ENCODE measurements at regions not wholly inside any gene's neighbourhood (a gene's known extent, or its start where the extent isn't known, plus 50 kb on each side); places are given as distances from the start of the nearest gene placed in this dataset.
"Not testable (repeated sequence)": the region's sequence is repeated elsewhere in the genome, so short reads cannot be mapped to it uniquely, and the experiment has no call there.

- TF ChIP-seq, protein P1, sequence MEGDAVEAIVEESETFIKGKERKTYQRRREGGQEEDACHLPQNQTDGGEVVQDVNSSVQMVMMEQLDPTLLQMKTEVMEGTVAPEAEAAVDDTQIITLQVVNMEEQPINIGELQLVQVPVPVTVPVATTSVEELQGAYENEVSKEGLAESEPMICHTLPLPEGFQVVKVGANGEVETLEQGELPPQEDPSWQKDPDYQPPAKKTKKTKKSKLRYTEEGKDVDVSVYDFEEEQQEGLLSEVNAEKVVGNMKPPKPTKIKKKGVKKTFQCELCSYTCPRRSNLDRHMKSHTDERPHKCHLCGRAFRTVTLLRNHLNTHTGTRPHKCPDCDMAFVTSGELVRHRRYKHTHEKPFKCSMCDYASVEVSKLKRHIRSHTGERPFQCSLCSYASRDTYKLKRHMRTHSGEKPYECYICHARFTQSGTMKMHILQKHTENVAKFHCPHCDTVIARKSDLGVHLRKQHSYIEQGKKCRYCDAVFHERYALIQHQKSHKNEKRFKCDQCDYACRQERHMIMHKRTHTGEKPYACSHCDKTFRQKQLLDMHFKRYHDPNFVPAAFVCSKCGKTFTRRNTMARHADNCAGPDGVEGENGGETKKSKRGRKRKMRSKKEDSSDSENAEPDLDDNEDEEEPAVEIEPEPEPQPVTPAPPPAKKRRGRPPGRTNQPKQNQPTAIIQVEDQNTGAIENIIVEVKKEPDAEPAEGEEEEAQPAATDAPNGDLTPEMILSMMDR (IDR thresholded peaks at IDR 0.05; ENCODE audit: borderline replicate concordance, insufficient read depth, low read depth, low read length): no peak
- H3K4me3 ChIP-seq (ENCODE audit: low read depth, low read length): no peak overlapping the region
These were observed 81.2 kb upstream of the DNAH5 start for GRCh38 chr5:14025569-14026286.

- TF ChIP-seq, protein P1 (IDR thresholded peaks at IDR 0.05; ENCODE audit: borderline replicate concordance, insufficient read depth, low read depth, low read length): no peak
- no peak overlapping the region for H3K4me3 ChIP-seq (ENCODE audit: low read depth, low read length)
These were observed 78.5 kb upstream of the DNAH5 start for GRCh38 chr5:14022971-14023370.

- not testable (repeated sequence) for H3K4me3 ChIP-seq (ENCODE audit: low read depth, low read length)
These were observed 76.5 kb upstream of the DNAH5 start for GRCh38 chr5:14020944-14021343.

DNA sequence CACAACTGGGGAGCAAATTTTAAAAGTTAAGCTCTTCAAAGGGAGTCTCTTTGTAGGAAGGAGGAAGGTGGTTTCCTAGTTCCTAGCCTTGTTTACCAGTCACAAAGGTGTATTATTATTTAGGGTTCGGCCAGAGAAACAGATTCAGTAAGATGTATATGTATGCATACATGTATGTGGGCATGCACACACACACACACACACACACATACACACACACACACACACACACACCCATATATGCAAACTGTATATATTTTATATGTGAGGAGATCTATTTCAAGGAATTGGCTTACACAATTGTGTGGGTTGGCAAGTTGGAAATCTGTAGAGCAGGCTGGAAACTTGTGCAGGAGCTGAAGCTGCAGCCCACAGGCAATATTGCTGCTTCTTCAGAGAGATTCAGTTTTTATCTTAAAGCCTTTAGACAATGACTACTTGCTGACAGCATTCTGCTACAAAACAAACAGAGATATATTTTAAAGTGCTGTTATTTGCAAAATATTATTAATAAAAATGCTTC is 75.3 kb upstream of the DNAH5 start:
- no peak overlapping the region for H3K4me3 ChIP-seq (ENCODE audit: low read depth, low read length)
- TF ChIP-seq, protein P1 (IDR thresholded peaks at IDR 0.05; ENCODE audit: borderline replicate concordance, insufficient read depth, low read depth, low read length): no peak

DNA sequence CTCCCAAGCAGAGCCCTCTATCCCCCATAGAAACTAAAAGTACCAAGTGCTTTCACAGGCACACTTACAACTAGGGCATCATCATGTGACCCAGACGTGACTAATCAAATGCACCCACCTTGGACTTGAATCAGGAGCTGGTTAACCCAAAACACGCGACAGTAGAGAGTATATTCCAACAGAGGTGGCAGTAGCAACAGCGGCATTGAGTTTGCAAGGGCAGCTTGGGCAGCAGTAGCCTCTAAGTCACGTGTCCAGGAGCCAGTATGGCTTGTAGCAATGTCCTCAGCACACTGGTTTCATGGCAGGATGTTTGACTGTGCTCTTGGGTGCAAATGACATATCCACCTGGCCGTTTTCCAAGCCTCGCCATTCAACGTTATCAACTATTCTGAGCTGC is 73.4 kb upstream of the DNAH5 start:
- TF ChIP-seq, protein P1 (IDR thresholded peaks at IDR 0.05; ENCODE audit: borderline replicate concordance, insufficient read depth, low read depth, low read length): no peak
- H3K4me3 ChIP-seq (ENCODE audit: low read depth, low read length): no peak overlapping the region

GRCh38 chr5:14016549-14016948 is 72.1 kb upstream of the DNAH5 start:
- H3K4me3 ChIP-seq (ENCODE audit: low read depth, low read length): no peak overlapping the region
- TF ChIP-seq, protein P1 (IDR thresholded peaks at IDR 0.05; ENCODE audit: borderline replicate concordance, insufficient read depth, low read depth, low read length): no peak

- TF ChIP-seq, protein P1 (IDR thresholded peaks at IDR 0.05; ENCODE audit: borderline replicate concordance, insufficient read depth, low read depth, low read length): no peak
- H3K4me3 ChIP-seq (ENCODE audit: low read depth, low read length): peak overlapping the region; percentile 64
These were observed 66.9 kb upstream of the DNAH5 start for GRCh38 chr5:14011089-14012020.
